Dedifferentiated amniotic fluid mesenchymal stem cell (primary cell): ENCODE measurements at regions not wholly inside any gene's neighbourhood (a gene's known extent, or its start where the extent isn't known, plus 50 kb on each side); places are given as distances from the start of the nearest gene placed in this dataset.

Experiments used
- DNase-seq: peaks from one replicate; pipeline ENCODE4 v3.0.0-alpha.2; 2016; ENCODE audit errors: extremely low spot score

DNA sequence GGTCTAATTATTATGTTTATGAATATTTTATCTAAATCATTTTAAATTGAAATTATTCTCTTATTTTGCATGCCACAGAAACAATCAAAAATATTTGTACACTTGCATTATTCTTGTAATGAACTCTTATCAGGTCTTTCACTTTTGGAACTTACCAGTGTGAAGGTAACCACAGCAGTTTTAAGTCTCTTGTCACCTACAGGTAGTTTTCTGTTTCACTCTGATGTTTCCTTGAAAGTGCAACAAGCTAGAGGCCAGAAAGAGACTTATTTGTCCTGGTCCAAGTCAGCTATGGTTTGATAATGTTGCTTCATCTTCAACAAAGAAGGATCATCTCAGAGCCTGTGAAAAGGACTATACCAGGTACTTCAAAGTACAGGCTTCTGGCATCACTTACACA, 133.4 kb upstream of the NBEA start:
- DNase-seq, result no peak

DNA sequence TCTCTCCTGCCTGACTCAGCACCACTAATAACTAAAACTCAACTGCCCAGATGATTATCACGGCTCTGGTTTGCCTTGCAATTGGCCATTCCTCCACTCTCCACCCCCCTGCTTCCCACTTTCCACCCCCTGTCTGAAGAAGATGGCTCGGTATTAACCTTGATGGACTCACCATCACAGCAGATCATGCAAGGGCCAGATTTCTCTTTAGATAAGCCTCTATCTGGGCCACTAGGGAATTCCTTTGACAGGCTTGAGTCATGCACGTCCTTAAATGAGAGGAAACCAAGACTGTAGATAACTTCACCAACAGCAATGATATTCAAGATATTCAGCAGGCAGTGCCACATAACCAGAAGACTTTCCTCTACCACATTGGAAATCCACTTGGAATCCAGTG, 131.1 kb upstream of the NBEA start:
- DNase-seq, result no peak

DNA sequence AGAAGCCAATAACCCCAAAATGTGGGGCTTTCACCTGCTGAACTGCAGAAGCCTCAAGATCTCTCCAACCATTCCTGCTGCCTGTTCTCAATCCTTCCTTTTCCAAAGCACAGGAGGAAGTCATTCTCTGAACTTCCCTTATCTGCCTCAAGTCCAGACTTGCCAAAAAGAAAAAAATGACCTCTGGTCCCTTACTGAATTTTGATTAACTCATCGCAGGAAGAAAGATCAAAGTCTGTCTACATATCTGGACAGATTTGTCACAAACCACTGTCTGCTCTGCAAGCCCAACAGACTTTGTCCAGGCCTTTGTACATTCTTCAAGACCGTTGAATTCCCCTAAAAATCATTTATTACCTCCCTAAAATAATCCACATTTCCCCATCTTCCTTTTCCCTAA, 126.5 kb upstream of the NBEA start:
- DNase-seq, result no peak

DNA sequence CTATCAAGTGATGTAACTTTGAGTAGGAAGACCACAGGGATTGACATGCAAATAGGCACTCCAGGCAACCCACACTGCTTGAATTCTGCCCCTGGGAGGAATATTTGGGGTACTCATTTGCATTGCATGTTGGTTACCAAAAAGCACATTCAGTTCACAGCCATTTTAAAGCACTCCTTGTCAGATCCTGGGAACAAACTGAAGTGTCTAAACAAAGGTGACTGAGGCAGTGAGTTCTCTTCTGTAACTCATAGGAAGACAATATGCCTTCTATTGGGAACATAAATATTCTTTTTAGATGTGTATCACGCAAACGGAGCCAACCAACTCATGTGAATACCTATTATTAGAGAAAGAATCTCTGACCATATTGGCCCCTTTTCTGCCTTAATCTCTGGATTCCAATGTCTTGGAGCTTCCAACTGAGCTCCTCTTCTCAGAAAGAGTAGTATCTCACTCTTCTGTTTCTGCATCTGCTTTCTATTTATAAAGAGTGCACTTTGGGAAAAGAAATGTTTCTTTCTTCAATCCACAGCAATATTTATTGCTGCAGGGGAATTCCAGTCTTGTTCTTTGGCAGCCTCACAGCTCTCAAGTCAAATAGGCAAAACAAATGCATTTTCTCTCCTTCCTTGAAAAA, 125.7 kb upstream of the NBEA start:
- DNase-seq, result peak; percentile 80

DNA sequence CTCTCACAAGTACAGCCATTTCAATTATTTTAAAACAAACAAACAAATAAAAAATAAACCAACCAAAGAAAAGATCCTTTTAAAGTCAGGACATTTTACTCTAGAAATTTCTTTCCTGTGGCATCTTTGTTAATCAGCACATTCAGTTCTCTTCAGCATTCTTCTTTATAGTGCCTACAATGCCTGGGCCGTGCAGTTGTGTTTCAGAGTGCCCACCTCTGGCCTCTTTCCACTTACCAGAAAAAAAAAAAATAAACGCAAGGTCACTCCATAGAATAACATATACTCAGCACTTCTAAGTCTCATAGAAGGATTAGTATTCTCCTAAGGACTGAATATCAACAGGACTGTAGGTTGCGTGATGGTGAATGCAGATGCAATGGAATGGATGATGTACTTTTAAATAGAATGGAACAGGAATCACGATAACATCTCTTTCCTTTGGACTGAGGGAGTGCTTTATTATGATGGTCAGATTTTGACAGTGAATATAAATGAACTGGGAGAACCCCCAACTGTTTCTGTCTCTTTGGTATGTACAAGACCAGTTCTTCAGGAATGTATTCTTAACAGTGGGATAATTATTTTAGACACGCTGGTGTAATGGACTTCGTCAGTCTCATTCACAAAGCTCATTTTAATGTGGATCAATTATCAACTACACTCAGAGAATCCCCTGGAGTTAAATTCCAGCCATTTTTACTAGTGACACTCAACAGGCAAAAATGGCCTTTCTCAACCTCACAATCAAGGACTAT, 125.0 kb upstream of the NBEA start:
- DNase-seq, result no peak

DNA sequence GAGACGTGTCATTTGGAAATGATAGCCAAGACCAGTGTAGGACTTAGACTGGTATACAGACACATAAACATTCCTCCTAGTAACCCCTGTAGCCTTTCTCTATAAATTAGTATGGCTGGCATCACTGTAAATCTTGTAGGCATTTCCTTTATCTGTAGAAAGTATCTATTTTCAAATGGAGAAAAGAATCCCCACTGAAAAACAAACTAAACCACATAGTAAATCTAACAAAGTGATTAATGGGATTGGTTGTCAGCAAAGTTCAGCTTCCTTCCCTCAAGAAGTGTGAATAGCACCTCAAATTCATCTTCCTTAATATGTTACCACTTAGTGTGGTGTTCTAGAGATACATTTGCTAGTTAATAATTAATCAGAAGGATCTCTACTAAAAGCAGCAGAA, 119.4 kb upstream of the NBEA start:
- DNase-seq, result no peak

DNA sequence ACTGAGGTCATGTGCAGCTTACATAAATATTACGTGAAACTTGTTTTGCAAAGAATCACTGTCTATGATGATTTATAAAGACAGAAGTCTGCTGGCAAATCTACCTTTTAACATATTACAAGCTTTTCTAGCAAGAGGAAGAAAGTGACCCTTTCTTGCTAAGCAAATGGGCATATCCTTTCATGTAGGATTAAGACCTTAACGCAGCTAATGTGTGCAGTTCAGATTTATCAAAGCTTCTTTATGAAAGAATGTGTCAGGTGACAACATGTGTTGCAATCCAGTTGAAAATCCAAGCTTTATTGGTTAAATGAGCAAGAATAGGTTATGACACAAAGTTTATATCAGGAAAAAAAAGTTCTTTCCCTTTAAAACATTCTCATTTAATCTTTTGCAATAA, 115.6 kb upstream of the NBEA start:
- no peak for DNase-seq

DNA sequence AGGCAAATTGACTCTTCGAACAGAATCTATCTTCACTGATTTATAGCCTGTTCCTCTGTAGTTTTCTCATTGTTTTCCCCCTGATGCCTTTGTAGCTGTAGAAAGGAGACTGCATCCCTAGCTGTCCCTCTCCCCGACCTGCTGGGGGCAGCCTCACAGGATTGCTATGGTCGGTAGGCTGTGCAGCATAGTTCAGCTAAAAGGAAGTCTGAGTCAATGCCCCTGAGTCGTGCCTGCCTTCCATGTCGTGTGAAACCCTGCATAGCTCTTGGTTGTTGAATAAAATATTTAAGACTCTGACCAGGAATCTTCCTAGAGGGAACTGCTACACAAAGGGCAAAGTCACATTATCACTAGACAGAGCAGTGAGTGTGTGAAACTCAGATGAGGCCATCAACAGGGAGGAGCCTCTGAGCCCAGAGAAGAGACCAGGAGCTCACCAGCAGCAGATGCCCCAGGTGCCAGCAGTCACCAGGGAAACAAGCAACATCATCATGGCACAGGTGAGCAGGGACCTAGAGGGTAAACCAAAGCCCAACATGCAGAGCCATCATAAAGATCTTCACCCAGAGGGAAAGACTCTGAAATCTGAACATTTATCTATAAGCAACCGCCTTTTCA, 108.4 kb upstream of the NBEA start:
- DNase-seq, result no peak

DNA sequence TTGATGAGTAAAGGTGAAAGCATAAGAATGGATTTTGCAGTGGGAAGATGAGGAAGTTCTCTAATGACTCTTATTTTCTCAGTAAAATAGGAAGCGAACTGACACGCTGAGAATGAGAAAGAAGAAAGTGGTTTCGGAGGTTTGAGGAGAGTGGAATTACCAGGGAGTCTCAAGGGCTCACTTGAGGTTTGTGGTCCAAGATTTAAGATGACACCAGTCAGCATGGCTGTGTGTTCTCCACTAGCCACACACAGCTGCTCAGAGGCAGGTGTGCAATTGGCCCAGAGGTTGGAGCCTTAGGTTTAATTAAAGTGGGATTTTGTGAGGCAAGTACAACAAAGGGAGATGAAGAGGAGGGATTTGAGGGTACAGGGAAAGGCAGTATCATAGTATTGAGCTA, 99.6 kb upstream of the NBEA start:
- DNase-seq, result no peak

DNA sequence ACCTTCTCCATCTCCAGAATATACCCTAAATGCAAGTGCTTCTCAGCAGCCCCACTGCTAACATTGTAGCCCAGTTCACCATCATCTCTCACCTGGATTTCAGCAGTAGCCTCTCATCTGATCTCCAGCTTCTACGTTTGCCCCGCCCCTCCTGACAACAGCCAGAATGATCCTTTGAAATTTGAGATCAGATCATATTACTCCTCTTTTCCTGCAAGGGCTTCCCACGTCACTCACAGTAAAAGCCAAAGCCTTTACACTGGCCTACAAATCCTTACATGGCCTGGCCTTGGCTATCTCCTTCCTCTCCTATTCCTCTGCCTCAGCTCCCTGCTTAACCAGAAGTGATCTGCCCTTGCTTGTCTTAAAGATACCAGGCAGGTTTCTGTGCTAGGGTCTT, 94.3 kb upstream of the NBEA start:
- no peak for DNase-seq

DNA sequence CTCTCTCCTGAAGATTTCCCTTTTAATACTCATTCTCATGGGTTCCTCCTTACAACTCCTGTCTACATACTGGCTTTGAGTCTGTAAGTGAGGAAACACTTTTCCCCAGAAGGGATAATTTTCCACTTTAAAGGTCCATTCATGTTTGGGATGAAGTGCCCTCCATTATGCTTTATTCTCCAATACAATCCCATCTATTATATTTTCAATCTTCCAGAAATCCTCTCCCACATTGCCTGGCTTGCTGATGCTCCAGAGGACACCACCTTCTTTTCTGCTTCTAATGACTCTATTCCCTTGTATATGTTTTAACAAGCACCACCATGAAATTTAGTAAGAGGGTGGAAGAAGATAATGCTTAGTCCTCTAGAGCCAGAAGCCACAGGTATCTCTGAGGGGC, 92.7 kb upstream of the NBEA start:
- DNase-seq, result no peak

DNA sequence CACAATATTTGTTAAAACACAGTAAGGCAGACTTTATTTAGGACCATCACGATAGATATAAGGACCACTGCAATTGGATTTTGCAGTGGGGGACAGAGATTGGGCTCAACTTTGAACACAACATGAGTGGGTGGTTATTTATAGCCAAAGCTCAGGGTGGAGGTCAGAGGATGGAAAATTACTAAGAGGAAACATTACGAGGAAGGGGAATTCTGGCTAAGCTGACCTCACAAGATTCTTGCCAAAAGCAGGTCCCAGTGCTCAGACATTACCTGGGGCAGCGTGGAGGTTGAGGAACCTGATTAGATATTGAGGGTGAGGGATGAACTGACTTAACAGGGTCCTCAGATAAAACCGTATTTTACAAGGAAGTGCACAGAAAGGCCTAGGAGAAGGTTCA, 88.9 kb upstream of the NBEA start:
- DNase-seq, result no peak

DNA sequence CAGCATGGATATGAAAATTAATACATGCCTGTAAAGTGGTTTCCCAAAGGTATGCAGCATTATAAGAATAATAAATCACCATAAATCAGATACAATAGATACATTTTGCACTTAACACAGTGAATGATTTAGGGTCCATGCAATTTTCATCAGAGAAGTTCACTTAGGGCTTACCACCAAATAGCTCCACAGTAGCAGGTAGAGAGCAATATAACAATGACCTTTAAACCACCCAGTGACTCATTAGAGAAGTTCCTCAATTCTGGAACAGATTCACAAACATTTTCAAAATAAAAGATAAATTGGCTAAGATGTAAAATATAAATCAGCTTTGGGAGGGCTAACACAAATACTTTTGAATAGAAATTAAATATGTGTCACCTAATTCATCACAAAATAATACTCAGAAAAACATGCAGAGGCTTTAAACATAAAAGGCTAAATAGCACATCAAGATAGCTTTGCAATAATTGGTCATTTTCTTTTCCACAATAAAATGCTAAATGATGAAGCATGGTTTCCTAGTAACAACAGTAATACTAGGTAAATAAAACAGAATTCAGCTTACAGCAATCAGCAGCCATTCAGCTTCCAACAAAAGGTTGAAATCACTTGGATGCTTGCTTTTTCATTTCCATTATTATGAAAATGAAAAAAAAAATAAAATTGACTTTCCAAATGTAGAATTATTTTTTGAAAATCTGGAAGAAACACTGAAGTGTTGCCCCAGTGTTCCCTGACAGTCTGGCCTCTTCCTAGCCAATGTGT, 84.3 kb upstream of the NBEA start:
- no peak for DNase-seq

DNA sequence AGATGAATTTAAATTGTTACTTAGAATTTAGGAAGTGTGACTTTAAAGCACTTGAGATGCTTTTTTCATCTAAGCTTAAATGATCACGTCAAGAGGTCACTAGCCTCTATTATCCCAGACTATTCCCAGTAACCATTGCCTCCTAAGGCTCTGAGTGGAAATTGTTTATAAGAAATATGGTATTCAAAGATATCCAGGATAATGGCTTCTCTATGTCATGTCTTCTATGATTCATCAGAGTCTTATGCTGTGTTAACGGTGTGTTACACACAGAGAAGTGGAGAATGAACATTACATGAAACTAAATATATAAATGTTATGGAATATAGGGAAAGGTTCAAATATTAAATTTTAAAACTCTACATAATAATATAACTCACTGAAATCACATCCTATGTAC, 79.8 kb upstream of the NBEA start:
- DNase-seq, result no peak

DNA sequence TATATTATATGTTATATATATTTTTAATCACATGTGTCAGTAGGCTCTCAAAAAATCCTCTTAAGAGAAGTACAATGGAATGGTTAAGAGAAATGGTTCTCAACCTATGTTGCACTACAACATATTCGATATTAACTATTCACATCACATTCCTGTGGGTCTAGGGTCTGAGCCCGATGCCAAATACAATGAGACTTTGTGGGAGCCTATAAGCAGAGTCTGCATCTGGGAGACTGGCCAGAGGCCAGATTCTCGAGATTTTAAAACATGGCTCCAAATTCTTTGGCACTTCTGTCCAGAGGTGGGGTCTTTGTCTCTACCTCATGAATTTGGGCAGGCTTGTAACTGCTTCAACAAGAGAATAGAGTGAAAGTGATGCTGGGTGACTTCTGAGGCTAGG, 79.4 kb upstream of the NBEA start:
- DNase-seq, result no peak

DNA sequence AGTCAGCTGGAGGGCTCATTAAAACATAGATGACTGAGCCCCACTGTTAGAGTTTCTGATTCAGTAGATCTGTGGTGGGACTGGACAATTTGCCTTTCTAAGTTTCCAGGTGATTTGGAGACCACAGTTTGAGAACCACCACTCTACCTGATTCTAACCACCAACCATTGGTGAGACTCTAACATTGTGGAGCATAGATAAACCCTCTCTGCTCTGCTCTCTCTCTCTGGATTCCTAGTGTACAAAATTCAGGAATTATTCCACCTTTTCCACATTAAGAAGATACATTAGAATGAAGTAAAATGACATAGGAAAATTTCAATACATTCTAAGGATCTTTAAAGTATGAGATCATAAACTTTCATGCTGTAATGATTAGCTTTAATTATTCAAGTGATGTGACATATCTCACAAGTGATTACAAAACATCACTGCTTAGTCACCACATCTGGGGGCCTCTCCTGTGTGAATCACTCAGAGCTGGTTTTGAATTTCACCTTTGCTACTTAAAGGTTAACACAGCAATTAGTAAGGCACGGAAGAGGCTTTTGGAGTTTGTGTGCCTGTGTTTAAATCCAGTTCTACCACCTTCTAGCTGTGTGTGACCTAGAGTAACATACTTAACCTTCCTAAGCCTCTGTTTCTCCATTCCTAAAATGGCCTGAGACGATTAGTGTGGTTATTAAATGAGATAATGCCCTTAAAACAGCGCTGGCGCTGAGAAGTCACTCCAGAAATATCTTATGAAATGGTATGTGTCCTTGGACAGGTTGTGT, 78.5 kb upstream of the NBEA start:
- DNase-seq, result peak; percentile 80

DNA sequence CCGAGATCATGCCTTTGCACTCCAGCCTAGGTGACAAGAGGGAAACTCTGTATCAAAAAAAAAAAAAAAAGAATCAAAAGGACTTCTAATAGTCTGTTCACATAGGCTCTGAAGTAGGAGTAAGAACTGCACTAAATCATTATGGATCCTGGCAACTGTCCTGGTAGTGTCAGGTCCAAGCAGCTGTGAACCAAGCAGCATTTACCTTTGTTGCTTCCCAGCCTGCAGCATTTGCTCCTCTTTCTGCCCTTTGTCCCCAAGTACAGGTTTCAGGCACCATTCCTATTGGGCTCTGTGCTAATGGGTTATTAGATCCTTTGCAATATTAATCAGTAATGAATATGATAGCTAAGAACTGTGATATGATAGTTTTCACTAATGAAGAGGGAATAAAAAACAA, 77.4 kb upstream of the NBEA start:
- no peak for DNase-seq

DNA sequence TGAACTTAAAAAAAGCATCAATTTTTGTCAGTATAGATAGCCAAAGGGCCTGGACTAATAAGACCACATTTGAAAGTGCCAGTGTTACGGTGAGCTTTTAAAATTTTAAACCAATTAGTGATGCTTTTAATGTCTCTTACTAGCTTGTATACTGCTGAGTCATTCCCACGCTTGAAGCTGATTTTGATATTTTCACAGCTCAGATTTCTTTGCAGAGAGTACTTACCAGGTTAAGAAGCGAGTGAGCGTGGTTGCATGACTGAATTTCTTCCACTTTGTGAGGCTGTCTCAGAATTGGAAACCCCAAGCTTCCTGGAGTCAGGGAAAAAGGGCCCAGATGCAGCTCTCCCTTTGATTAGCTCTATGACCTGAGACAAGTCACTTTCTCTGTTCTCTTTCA, 74.5 kb upstream of the NBEA start:
- peak; percentile 24 for DNase-seq

DNA sequence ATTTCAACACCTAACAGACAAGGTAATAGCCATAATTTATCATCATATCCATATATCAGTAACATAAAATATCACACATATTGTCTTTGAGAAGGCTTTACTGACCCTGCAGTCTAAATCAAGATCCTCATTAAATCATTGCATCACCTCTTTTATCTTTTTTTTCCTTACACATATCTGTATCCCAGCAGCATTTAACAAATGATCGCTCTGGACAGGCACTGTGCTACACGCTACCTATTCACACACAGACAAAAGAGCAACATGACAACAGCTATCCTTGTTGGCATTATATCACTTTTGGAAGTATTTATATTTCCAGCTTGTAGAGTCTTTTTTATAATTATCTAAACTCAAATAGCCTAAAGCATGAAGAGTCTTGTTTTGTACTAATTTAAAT, 73.3 kb upstream of the NBEA start:
- no peak for DNase-seq

DNA sequence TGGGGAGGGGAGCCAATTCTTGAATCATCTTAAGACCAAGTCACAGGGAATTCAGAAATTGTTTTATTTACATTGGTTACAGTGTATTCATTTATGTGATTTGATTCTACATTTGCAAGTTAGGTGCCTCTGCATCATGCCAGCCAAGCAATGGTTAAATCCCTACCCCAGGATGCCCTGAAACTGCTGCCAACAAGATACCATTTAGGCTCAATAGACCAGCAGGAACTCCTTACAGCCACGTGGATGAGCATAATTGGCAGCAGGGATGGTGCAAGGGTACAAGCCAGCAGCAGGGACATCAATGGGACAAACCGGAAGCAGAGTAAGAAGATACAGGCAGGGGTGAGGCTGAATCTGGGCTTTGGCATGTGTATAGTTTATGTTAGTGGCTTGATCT, 72.4 kb upstream of the NBEA start:
- DNase-seq, result no peak

DNA sequence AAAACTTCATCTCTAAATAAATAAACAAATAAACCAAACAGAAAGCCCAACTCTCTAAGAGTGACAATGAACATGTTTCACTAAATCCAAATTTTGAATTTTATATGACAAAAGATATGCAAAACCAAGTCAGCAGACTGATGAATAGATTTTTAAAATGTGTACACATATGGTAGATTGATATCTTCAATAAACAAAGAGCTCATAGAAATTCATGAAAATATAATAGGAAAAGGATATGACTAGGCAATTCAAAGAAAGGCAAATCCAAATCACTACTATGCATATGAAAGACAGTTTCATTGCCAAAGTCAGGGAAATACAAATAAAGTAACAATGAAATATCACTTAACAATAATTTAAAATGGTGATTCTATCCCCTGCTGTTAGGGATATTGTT, 63.7 kb upstream of the NBEA start:
- no peak for DNase-seq

DNA sequence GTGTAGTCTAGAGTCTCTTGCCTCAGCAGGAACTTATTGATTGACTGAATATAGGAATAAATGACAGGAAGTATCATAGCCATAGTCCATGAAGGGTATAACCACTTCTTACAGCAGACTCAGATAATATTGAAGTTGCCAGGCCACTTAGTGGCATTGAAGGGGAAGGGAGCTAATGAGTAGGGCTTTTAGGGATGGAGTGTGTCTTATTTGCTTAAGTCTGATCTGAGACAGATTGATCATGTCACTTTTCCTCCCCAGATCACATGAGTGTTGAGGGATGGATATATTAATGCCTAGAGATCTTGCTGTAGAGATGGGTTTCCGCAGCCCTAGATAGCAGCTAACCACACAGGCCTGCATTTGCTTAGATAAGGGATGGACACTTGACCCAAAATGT, 62.2 kb upstream of the NBEA start:
- no peak for DNase-seq
